ENCODE measurements at regions not wholly inside any gene's neighbourhood (a gene's known extent, or its start where the extent isn't known, plus 50 kb on each side); places are given as distances from the start of the nearest gene placed in this dataset. TPM values are rescaled to one million over a fixed set of nuclear protein-coding genes. Genes with fewer than 3 reads are reported as not detected.

Small RNA genes in the stretch of these regions (microRNA-seq; reads per million reads assigned to microRNA genes)
- not detected for gene MIR6130

Measured in astrocyte (in vitro differentiated cells and primary cell).